HTR-8/SVneo (cell line): ENCODE measurements at regions not wholly inside any gene's neighbourhood (a gene's known extent, or its start where the extent isn't known, plus 50 kb on each side); places are given as distances from the start of the nearest gene placed in this dataset.
"Not testable (repeated sequence)": the region's sequence is repeated elsewhere in the genome, so short reads cannot be mapped to it uniquely, and the experiment has no call there.

Source experiments
- DNase-seq: peaks from one replicate; pipeline ENCODE4 v3.0.0; 2011; ENCODE audit warnings: low spot score, mixed read lengths; ENCODE audit not compliant: insufficient read length
- FAIRE-seq: peaks from 2 replicates; lab custom pipeline; 2011; peaks lifted over from hg19 to GRCh38; lab: Jason Lieb, UNC

DNA sequence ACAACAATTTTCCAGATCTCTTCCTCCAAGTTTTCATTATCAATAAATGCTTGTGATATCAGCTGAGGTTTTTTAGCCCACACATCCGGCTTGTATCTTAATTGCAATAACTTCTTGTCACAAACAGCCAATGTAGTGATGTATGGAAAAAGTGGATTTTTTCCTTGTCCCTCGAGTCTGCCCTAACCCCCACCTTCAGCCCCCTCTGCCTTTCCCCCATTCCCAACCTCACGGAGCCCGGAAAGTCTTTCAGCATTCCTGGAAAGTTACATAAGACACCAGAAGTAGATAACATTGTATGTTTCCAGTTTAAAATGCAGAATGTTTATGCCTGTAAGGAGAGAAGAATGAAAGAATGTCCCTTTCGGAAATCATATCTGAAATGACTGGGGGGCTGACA lies 179.2 kb upstream of the PHACTR1 start:
- no peak for FAIRE-seq
- no peak for DNase-seq

DNA sequence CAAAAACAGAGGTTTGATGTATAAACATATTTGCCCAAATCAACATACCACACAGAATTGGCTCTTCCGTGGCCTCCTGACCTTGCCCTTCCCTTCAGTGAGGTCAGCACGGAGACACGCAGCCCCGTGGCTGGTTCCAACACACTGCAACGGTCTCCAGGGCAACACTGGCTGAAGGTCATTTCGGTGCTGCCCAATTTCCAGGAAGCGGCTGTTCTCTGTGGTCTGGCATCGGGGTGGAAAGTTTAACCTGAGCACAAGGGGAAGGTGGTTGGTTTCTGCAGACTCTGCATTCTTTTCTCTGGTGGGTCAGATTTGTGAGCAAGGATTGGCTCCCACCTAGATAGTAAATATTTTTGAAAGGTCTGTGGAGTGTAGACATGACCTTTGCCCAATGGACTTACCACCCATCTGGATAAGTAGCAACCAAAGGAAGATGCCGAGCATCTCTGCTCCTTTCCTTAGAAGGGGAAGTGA lies 177.6 kb upstream of the PHACTR1 start:
- DNase-seq = no peak
- FAIRE-seq = no peak

DNA sequence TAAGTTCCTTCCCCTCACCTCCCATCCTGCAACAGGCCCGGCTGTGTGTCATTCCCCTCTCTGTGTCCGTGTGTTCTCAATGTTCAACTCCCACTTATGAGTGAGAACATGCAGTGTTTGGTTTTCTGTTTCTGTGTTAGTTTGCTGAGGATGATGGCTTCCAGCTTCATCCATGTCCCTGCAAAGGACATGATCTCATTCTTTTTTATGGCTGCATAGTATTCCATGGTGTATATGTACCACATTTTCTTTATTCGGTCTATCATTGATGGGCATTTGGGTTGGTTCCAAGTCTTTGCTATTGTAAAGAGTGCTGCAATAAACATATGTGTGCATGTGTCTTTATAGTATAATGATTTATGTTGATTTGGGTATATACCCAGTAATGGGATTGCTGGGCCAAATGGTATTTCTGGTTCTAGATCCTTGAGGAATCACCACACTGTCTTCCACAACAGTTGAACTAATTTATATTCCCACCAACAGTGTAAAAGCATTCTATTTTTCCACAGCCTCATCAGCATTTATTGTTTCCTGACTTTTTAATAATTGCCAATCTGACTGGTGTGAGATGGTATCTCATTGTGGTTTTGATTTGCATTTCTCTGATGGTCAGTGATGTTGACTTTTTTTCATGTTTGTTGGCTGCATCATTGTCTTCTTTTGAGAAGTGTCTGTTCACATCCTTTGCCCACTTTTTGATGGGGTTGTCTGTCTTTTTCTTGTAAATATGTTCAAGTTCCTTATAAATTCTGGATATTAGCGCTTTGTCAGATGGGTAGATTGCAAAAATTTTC lies 174.1 kb upstream of the PHACTR1 start:
- FAIRE-seq, DNase-seq: not testable (repeated sequence)

DNA sequence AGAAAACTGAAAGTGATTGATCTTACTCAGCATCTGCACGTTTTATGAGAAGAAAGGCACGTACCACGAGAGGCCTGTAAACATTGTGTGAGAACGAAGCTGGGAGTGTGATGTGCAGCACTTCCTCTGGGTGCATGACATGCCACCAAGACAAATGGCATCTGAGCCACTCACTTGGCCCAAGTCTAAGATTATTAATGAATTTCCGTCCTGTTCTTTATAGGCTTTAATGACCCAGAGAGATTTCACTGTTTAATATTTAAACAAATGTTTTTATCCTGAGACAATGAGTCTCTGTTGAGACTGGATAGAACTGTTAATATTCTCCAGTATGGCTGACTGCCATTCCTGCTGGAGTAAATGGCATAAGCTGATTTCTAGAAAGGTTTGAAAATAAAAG lies 172.6 kb upstream of the PHACTR1 start:
- no peak for DNase-seq
- FAIRE-seq = no peak

DNA sequence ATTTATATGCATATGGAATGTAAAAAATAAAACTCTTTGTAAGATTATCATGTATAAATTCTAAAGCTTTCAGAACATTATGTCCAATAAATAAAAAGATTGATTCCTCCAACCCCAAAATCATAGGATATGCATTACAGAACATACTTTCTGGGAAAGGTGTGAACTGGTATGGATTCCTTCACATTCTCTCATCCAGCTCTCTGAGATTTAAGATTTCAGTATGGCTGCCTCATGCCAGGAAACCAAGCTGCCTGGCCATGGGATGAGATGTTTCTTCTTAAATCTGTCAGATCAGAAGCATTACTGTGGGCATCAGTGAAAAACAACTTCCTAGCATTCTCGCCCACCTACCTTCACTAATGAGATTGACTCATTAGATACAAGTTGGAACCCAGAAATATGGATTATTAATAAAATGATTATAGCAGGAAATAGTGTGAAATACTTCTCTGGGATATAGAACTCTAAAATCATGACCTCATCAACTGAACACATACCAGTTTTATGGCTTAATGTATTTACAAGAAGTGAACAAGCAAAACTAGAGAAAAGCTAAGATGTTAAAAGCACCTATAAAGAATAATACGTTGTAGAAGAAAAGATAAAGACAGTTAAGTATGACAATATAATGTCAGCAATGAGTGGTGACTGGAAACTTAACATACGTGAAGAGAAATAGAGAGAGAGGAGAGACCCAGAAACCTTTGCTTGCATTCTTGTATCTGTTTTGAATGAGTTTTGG lies 171.6 kb upstream of the PHACTR1 start:
- FAIRE-seq = no peak

DNA sequence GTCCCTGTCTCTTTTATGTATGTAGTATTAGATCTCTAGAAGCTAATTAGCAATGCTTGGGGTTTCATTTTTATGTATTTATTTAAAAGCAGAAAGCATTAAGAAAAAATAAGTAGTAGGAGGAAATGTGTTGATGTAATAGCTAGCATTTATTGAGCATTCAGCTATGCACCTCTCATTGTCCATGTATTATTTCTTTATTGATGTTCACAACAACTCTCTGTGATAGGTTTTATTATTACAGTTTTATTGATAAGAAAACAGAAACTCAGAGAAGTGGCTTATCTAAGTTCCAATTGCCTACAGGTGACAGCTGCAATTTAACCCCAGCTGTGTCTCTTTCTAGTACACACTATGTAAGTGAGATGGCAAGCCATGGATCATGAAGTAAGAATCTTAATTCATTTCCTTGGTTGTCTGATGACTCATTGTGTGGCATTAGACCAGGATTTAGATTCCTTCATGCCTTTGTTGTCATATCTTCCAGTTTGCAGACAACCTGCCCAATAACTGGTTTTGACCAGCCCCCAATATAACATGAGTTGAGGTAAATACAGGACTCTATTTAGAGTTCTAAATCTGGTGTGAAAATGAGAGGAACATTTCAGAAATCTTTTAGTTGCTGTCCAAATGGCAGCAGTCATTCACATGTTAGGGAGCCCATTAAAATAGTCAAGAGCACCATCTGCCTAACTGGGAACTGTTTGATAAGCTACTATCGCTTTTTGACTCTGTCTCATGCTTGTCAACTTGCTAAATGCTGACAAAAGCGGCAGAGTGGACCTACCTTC lies 170.8 kb upstream of the PHACTR1 start:
- FAIRE-seq (no peak), DNase-seq (peak; percentile 77)

More for the DNA sequence above, 171.6 kb upstream of the PHACTR1 start:
- no peak for DNase-seq

DNA sequence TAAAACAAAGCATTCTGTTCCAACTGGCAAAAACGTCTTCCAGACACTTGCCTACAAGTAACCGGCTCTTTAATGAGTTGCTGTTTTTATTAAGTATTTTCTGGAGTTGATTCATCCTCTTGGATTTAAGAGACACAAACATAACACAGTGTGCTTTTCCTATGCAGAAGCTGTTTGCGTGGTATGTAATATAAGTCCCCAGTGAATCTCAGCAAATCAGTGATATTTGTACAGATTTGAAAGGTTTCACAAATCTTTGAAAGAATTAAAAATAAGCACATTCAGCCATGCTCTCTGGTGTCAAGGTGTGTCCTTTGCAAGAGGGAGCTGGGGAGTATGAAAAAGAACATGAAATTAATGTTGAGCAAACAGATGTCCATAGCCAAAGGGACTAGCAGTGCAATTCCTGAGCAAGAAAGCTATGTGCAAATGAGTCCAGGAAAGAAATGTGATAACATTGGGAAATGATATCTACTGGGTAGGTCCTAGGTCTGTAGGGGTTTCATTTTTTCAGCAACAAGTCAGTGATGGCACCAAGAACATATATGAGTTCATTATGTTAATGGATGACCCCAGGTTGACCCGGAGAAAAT lies 170.1 kb upstream of the PHACTR1 start:
- no peak for DNase-seq
- no peak for FAIRE-seq

DNA sequence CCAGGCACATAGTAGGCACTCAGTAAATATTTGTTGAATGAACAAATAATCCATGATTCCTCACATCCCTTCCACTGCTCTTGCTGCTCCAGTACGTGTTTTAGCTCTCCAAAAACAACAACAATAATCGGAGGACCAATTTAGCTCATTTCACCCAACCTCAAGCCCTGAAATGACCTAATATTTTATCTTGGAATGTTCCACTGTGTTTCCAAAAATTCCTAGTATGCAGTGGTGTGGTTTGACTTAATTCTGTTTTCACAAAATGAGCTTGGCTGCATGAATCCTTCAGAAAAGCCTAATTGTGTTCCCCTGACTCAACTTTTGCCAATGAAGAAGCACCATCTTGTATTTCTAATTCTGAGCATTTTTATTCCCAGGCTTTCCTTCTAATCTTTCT lies 168.0 kb upstream of the PHACTR1 start:
- FAIRE-seq (no peak), DNase-seq (no peak)

DNA sequence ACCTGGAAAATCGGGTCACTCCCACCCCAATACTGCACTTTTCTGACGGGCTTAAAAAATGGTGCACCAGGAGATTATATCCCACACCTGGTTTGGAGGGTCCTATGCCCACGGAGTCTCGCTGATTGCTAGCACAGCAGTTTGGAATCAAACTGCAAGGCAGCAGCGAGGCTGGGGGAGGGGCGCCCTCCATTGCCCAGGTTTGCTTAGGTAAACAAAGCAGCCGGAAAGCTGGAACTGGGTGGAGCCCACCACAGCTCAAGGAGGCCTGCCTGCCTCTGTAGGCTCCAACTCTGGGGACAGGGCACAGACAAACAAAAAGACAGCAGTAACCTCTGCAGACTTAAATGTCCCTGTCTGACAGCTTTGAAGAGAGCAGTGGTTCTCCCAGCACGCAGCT lies 167.1 kb upstream of the PHACTR1 start:
- not testable (repeated sequence) for DNase-seq, FAIRE-seq

DNA sequence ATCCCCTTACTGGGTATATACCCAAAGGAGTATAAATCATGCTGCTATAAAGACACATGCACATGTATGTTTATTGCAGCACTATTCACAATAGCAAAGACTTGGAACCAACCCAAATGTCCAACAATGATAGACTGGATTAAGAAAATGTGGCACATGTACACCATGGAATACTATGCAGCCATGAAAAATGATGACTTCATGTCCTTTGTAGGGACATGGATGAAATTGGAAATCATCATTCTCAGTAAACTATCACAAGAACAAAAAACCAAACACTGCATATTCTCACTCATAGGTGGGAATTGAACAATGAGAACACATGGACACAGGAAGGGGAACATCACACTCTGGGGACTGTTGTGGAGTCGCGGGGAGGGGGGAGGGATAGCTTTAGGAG lies 161.7 kb upstream of the PHACTR1 start:
- not testable (repeated sequence) for DNase-seq

DNA sequence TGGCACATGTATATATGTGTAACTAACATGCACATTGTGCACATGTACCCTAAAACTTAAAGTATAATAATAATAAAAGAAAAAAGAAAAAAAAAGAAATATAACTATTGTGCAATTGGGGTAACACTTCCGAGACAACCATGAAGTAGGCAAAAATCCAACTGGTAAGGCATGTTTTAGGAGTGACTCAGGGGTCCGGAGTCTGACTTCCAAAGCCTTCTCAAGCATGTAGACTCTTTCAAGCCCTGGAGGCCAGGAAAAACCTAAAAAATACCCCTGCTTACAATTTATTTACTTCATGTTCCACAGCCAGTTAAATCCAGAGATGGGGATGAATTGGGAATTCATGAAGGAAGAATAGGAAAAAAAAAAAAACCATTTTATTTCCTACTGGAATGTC lies 161.3 kb upstream of the PHACTR1 start:
- no peak for DNase-seq
- FAIRE-seq = no peak

More for the DNA sequence above, 161.7 kb upstream of the PHACTR1 start:
- FAIRE-seq = not testable (repeated sequence)

DNA sequence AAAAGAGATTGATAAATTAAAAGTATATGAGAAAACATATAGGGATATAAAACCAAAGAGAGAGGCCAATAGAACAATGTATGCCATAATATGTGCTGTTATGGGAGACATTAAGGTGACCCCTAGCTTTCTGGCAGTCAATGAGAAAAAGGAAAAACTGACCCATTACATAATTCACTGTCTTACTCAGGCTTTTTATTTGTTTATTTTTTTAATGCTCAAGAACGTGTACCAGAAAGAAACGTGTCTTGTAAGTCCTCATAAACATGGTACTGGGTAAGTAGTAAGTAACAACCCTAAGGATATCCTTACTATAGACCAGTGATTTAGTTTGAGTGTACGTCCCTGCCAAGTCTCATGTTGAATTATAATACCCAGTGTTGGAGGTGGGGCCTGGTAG lies 160.8 kb upstream of the PHACTR1 start:
- FAIRE-seq = no peak
- no peak for DNase-seq

DNA sequence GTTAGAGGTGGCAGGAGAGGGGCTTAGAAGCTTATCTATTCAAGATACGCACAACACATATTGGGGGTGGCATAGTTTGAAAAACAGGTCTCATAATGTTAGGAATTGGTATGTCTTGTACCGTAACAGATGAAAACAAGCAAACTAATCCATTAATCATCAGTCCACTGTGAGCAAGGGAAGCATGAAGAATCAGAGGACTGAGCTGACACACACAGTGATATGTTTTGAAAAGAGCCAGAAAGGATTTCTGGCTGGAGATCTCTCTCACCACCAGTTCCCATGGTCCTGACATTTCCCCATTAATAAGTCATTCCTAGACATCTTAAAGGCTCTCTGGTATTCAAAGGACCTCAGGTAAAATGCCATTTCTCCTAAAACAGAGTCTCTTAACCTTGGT lies 158.8 kb upstream of the PHACTR1 start:
- FAIRE-seq = no peak

DNA sequence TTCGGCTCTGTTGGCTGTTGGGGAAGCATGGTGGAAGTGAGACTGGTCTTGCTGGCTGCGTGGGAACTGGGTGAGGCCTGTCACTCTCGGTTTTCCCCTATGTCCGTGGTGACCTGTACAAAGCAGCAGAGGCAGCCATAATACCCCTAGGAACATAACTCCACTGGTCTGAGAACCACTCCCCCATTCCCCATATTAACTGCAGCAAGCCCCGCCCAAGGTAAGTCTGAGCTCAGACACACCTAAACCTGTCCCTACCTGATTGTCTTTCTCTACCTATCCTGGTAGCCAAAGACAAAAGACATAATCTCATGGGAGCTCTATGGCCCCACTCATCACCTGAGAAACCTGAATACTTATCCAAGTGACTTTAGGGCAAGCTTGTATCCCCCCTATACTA lies 156.3 kb upstream of the PHACTR1 start:
- DNase-seq = no peak
- FAIRE-seq = peak; percentile 13

More for the DNA sequence above, 158.8 kb upstream of the PHACTR1 start:
- DNase-seq = no peak

DNA sequence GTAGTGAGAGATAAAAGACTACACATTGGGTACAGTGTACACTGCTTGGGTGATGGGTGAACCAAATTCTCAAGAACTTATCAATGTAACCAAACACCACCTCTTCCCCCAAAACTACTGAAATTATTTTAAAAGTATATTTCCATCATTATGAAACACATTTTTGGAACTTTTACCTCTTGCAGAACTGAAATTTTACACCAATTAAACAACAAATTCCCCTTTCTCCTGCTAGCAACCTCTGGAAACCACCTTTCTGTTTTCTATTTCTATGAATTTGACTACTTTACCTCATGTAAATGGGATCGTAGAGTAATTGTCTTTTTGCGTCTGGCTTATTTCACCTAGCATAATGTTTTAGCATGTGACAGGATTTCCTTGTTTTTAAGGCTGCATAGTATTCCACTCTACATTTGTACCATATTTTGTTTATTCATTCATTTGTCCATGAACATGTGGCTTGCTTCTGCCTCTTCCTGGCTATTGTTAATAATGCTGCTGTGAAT lies 149.9 kb upstream of the PHACTR1 start:
- FAIRE-seq (no peak), DNase-seq (no peak)

DNA sequence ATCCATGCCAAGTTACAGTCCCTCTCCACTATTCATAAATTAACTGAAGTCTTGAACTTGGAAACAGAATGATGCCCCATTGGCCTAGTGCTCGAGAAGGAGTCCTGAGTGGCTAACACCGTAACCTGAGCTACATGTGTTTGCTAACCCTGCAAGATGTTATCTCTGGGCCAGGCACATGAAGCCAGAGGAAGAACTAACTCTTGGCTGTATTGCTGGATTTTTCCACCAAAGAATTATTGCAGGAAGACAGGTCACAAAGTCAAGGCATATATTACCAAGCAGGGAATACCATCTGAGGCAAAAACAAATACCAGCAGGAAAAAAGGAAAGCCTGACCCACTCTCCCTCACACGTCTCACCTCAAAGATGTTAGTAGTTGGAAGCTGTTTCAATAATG lies 148.9 kb upstream of the PHACTR1 start:
- DNase-seq = no peak
- FAIRE-seq = peak; percentile 87

DNA sequence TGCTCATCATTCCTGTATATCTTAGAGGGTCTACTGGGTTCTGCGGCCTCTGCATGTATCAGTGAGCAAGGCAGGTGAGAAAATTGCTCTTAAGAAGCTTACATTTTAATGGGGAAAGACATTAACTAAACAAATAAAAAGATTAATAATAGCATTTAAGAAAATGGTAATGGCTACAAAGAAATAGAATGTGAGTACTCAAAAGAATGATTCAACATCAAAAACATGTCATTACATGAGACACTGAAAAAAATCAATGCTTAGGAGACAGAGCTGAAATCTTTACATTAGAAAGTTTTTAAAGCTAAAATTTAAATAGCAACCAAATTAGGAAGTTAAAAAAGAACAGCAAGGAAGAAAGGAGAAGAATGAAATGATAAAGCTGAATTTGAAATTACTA lies 146.9 kb upstream of the PHACTR1 start:
- FAIRE-seq (no peak), DNase-seq (no peak)

DNA sequence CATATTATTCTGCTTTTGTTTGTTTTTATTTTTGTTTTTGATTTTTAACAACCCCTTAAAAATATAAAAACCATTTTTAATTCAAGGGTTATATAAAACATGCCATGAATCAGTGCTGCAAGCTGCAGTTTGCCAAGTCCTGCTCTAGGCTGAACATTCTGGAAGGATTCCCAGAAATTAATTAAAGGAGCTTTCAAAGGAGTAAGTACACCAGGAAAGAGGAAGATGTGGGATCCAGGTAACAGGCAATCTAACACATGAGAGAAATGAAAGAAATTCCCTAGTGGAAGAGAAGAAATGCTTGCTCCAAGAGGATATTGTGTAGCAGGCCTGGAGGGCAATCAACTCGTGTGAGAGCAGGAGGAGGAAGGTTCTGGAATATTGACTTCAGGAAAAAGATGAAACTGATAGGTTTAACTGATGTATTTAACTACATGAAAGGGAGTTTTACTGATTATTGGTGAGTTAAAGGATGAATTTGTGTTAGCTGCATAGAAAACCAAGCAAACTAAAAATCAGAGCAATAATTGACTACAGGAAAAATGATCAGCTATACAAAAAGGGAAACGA lies 146.0 kb upstream of the PHACTR1 start:
- FAIRE-seq = no peak
- DNase-seq = no peak

DNA sequence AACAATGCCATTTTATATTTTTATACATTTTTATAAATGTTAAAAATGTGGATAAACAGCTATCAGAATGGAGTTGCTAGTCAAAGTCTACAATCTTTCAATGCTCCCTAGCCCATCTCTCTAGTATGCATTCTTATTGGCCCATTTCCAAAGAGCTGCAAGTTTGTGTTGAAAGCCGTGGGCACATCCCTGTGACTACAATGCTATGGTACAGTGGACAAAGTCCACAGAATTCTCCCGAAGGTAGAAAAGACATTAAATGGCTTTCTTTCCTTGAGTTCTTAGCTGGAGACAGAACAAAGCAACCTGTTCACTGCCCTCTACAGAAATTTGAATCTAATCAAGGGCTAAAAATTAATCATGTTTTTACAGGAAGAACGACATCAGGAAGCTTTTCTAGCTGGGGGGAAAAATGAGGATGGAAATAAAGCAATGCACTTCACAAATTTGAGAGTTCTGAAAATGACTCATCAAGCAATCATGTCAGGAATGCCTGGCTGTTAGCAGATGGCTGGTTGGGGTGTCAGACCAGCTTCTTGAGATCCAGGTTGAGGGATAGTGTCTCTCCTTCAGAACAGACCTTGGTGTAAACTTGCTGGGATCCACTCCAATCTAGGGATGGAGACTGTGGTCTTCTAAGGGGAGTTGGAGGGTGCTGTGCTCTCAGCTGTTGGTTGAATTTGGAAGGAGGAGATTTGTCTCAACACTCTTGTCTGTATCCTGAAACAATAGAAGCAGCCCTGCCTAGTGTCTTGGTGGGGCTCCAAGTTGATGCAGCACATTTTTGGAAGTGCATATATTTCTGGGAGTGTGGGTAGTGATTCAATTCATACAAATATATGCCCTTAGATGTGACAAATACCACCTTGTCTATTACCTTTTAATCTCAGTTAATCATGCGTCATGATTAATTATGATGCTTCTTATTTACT lies 143.4 kb upstream of the PHACTR1 start:
- peak; percentile 85 for FAIRE-seq
- peak; percentile 74 for DNase-seq
